Mesenchymal stem cell (in vitro differentiated cells and primary cell): ENCODE measurements at regions not wholly inside any gene's neighbourhood (a gene's known extent, or its start where the extent isn't known, plus 50 kb on each side); places are given as distances from the start of the nearest gene placed in this dataset.

Experiments
- DNase-seq: peaks from one replicate; pipeline ENCODE4 v3.0.0-alpha.2; 2013
- H2AFZ ChIP-seq: one replicate; pipeline ENCODE4 v1.6.1; 2013; ENCODE audit warnings: low read depth, mild to moderate bottlenecking, control low read depth, inconsistent platforms, low read length, moderate library complexity
- H2AK5ac ChIP-seq: 2 replicates; pipeline ENCODE4 v1.6.1; 2013; ENCODE audit warnings: low read length, moderate library complexity, mild to moderate bottlenecking, inconsistent platforms; ENCODE audit not compliant: severe bottlenecking
- H2BK120ac ChIP-seq: one replicate; pipeline ENCODE4 v1.6.1; 2013; ENCODE audit warnings: low read depth, mild to moderate bottlenecking, inconsistent platforms, low read length, moderate library complexity
- H2BK12ac ChIP-seq, 2 experiments: one replicate each; pipeline ENCODE4 v1.6.1; 2013; ENCODE audit warnings: inconsistent platforms in 2 of 2, low read length in 2 of 2, mild to moderate bottlenecking in 2 of 2, moderate library complexity in 2 of 2, control low read depth in 1 of 2
- H2BK15ac ChIP-seq: one replicate; pipeline ENCODE4 v1.6.1; 2013; ENCODE audit warnings: mild to moderate bottlenecking, low read depth, inconsistent platforms; ENCODE audit not compliant: poor library complexity, severe bottlenecking
- H2BK5ac ChIP-seq: 2 replicates; pipeline ENCODE4 v1.6.1; 2013; ENCODE audit warnings: low read depth, mild to moderate bottlenecking, low read length, control low read depth, inconsistent platforms; ENCODE audit not compliant: poor library complexity, severe bottlenecking
- H3K14ac ChIP-seq, 2 experiments: one replicate each; pipeline ENCODE4 v1.6.1; 2013; ENCODE audit warnings: inconsistent platforms in 2 of 2, low read length in 2 of 2, control low read depth in 1 of 2, mild to moderate bottlenecking in 1 of 2, moderate library complexity in 1 of 2
- H3K18ac ChIP-seq, 2 experiments: one replicate each; pipeline ENCODE4 v1.6.1; 2013; ENCODE audit warnings: inconsistent platforms in 2 of 2, low read length in 2 of 2, control low read depth in 1 of 2, low read depth in 1 of 2, mild to moderate bottlenecking in 1 of 2
- H3K23ac ChIP-seq, 2 experiments: one replicate each; pipeline ENCODE4 v1.6.1; 2013; ENCODE audit warnings: inconsistent platforms in 2 of 2, low read length in 2 of 2, mild to moderate bottlenecking in 2 of 2, moderate library complexity in 2 of 2, control low read depth in 1 of 2
- H3K27ac ChIP-seq: 2 replicates; pipeline ENCODE4 v1.5.1; 2013; ENCODE audit warnings: mild to moderate bottlenecking, moderate library complexity, low read length, control low read depth, inconsistent platforms; ENCODE audit not compliant: poor library complexity, severe bottlenecking
- H3K27me3 ChIP-seq, 2 experiments: 2 replicates each; pipeline versions ENCODE4 v1.6.1 to v1.7.0; 2013; ENCODE audit warnings: low read length in 2 of 2, mild to moderate bottlenecking in 2 of 2, moderate library complexity in 2 of 2, control low read depth in 1 of 2, inconsistent platforms in 1 of 2; ENCODE audit not compliant: control insufficient read depth in 1 of 2, insufficient read depth in 1 of 2
- H3K36me3 ChIP-seq, 2 experiments: 2 replicates each; pipeline versions ENCODE4 v1.6.1 to v1.7.0; 2013; ENCODE audit warnings: low read length in 2 of 2, control low read depth in 1 of 2, inconsistent platforms in 1 of 2, low read depth in 1 of 2, mild to moderate bottlenecking in 1 of 2; ENCODE audit not compliant: insufficient read depth in 2 of 2, control insufficient read depth in 1 of 2
- H3K4ac ChIP-seq, 2 experiments: one replicate each; pipeline ENCODE4 v1.6.1; 2013; ENCODE audit warnings: inconsistent platforms in 2 of 2, low read length in 2 of 2, mild to moderate bottlenecking in 2 of 2, moderate library complexity in 2 of 2, control low read depth in 1 of 2, low read depth in 1 of 2
- H3K4me1 ChIP-seq: 2 replicates; pipeline ENCODE4 v1.6.1; 2013; ENCODE audit warnings: low read depth, low read length, control low read depth; ENCODE audit not compliant: control insufficient read depth, insufficient read depth
- H3K4me2 ChIP-seq: 2 replicates; pipeline ENCODE4 v1.6.1; 2013; ENCODE audit warnings: low read length, mild to moderate bottlenecking, inconsistent platforms; ENCODE audit not compliant: poor library complexity, severe bottlenecking
- H3K4me3 ChIP-seq, 2 experiments: 2 replicates each; pipeline versions ENCODE4 v1.5.1 to v1.7.0; 2013; ENCODE audit warnings: low read length in 2 of 2, mild to moderate bottlenecking in 2 of 2, control low read depth in 1 of 2, low read depth in 1 of 2; ENCODE audit not compliant: insufficient read depth in 1 of 2
- H3K79me1 ChIP-seq: replicated peaks from 2 replicates; pipeline ENCODE4 v1.6.1; 2013; ENCODE audit warnings: mild to moderate bottlenecking, control low read depth, low read length, inconsistent platforms; ENCODE audit not compliant: poor library complexity, severe bottlenecking
- H3K9ac ChIP-seq: 2 replicates; pipeline ENCODE4 v1.7.0; 2013; ENCODE audit warnings: mild to moderate bottlenecking, low read length, moderate library complexity
- H3K9me3 ChIP-seq: 2 replicates; pipeline ENCODE4 v1.7.0; 2013; ENCODE audit warnings: mild to moderate bottlenecking, low read length; ENCODE audit not compliant: control insufficient read depth
- H4K8ac ChIP-seq: one replicate; pipeline ENCODE4 v1.6.1; 2013; ENCODE audit warnings: inconsistent platforms, mild to moderate bottlenecking, low read length, moderate library complexity
- H4K91ac ChIP-seq: one replicate; pipeline ENCODE4 v1.6.1; 2013; ENCODE audit warnings: mild to moderate bottlenecking, low read length, inconsistent platforms
- WGBS: methylation state at CpG from one replicate; pipeline ENCODE4 v1.1.7; 2013; ENCODE audit warnings: mixed read lengths; 5-methylcytosine and 5-hydroxymethylcytosine counted together

- DNase-seq = no peak
- no peaks in the 10 kb centered on the region for H3K36me3 ChIP-seq
- no peaks in the 10 kb centered on the region for H3K27me3 ChIP-seq
- no peak overlapping the region for H2BK12ac ChIP-seq
- H3K23ac ChIP-seq = no peak overlapping the region
- H2BK5ac ChIP-seq = no peak overlapping the region
- H3K18ac ChIP-seq = no peak overlapping the region
- H3K9me3 ChIP-seq = peaks cover 4% of the 10 kb centered on the region
- peak overlapping the region in 1 of 2 experiments; percentile 52 for H3K4me3 ChIP-seq
- no peak overlapping the region for H4K91ac ChIP-seq
- H3K4me1 ChIP-seq = no peaks in the 10 kb centered on the region
- H3K14ac ChIP-seq = no peak overlapping the region
- WGBS = 78% methylated on average over 1 of the region's 2 CpGs
- no peak overlapping the region for H2AFZ ChIP-seq
- no peak overlapping the region for H3K4ac ChIP-seq
- no peaks in the 10 kb centered on the region for H3K79me1 ChIP-seq
- H4K8ac ChIP-seq = no peak overlapping the region
- H3K9ac ChIP-seq = peak overlapping the region; percentile 83
- H2BK120ac ChIP-seq = no peak overlapping the region
- no peak overlapping the region for H2BK15ac ChIP-seq
- no peak overlapping the region for H3K27ac ChIP-seq
- no peak overlapping the region for H2AK5ac ChIP-seq
- H3K4me2 ChIP-seq = no peak overlapping the region
These were observed 837.3 kb downstream of the DHX35 start for GRCh38 chr20:39799366-39799965.

- peaks cover 4% of the 10 kb centered on the region for H3K9me3 ChIP-seq
- H3K79me1 ChIP-seq = no peaks in the 10 kb centered on the region
- H3K36me3 ChIP-seq = no peaks in the 10 kb centered on the region
- H3K14ac ChIP-seq = no peak overlapping the region
- H2BK15ac ChIP-seq = no peak overlapping the region
- H3K9ac ChIP-seq = peak overlapping the region; percentile 57
- no peak overlapping the region for H3K23ac ChIP-seq
- no peak overlapping the region for H2BK12ac ChIP-seq
- H3K4me1 ChIP-seq = no peaks in the 10 kb centered on the region
- H3K4ac ChIP-seq = no peak overlapping the region
- no peak overlapping the region for H3K18ac ChIP-seq
- H2AK5ac ChIP-seq = no peak overlapping the region
- no peak overlapping the region for H3K4me3 ChIP-seq
- no peak overlapping the region for H2BK5ac ChIP-seq
- no peak overlapping the region for H4K8ac ChIP-seq
- no peak overlapping the region for H3K27ac ChIP-seq
- no peak overlapping the region for H3K4me2 ChIP-seq
- peak; percentile 9 for DNase-seq
- no peak overlapping the region for H4K91ac ChIP-seq
- H2AFZ ChIP-seq = no peak overlapping the region
- H2BK120ac ChIP-seq = no peak overlapping the region
- peaks cover 0 to 4% of the 10 kb centered on the region in 2 experiments for H3K27me3 ChIP-seq
- WGBS = 41% methylated on average over 2 of the region's 3 CpGs
These were observed 833.5 kb downstream of the DHX35 start for GRCh38 chr20:39795401-39796272.

GRCh38 chr20:39792334-39792733 lies 830.2 kb downstream of the DHX35 start:
- H3K23ac ChIP-seq = no peak overlapping the region
- no peaks in the 10 kb centered on the region for H3K79me1 ChIP-seq
- H3K4me1 ChIP-seq = no peaks in the 10 kb centered on the region
- H2BK120ac ChIP-seq = no peak overlapping the region
- H3K4me2 ChIP-seq = no peak overlapping the region
- no peak overlapping the region for H3K4me3 ChIP-seq
- no peak overlapping the region for H2BK15ac ChIP-seq
- peaks cover 0 to 4% of the 10 kb centered on the region in 2 experiments for H3K27me3 ChIP-seq
- no peak overlapping the region for H3K9ac ChIP-seq
- H3K4ac ChIP-seq = no peak overlapping the region
- H2AK5ac ChIP-seq = no peak overlapping the region
- H4K91ac ChIP-seq = no peak overlapping the region
- H2AFZ ChIP-seq = no peak overlapping the region
- H3K36me3 ChIP-seq = no peaks in the 10 kb centered on the region
- H2BK12ac ChIP-seq = no peak overlapping the region
- H3K27ac ChIP-seq = no peak overlapping the region
- no peak overlapping the region for H3K18ac ChIP-seq
- H3K9me3 ChIP-seq = no peaks in the 10 kb centered on the region
- no peak for DNase-seq
- no peak overlapping the region for H3K14ac ChIP-seq
- H2BK5ac ChIP-seq = no peak overlapping the region
- no peak overlapping the region for H4K8ac ChIP-seq

GRCh38 chr20:39789411-39789810 lies 827.3 kb downstream of the DHX35 start:
- H4K8ac ChIP-seq = no peak overlapping the region
- no peak overlapping the region for H3K4me2 ChIP-seq
- H2AFZ ChIP-seq = no peak overlapping the region
- H3K9me3 ChIP-seq = no peaks in the 10 kb centered on the region
- H2BK120ac ChIP-seq = no peak overlapping the region
- H4K91ac ChIP-seq = no peak overlapping the region
- H2BK15ac ChIP-seq = no peak overlapping the region
- H3K27me3 ChIP-seq = peaks cover 0 to 6% of the 10 kb centered on the region in 2 experiments
- no peaks in the 10 kb centered on the region for H3K4me1 ChIP-seq
- no peaks in the 10 kb centered on the region for H3K79me1 ChIP-seq
- H3K4me3 ChIP-seq = no peak overlapping the region
- H2BK12ac ChIP-seq = no peak overlapping the region
- H3K27ac ChIP-seq = no peak overlapping the region
- no peak overlapping the region for H3K9ac ChIP-seq
- no peak overlapping the region for H3K14ac ChIP-seq
- 93% methylated on average over 2 of the region's 3 CpGs for WGBS
- H3K4ac ChIP-seq = no peak overlapping the region
- H3K23ac ChIP-seq = no peak overlapping the region
- no peak overlapping the region for H2BK5ac ChIP-seq
- no peak overlapping the region for H3K18ac ChIP-seq
- DNase-seq = no peak
- H3K36me3 ChIP-seq = no peaks in the 10 kb centered on the region
- H2AK5ac ChIP-seq = no peak overlapping the region
